ENCODE measurements at regions not wholly inside any gene's neighbourhood (a gene's known extent, or its start where the extent isn't known, plus 50 kb on each side); places are given as distances from the start of the nearest gene placed in this dataset.

DNA sequence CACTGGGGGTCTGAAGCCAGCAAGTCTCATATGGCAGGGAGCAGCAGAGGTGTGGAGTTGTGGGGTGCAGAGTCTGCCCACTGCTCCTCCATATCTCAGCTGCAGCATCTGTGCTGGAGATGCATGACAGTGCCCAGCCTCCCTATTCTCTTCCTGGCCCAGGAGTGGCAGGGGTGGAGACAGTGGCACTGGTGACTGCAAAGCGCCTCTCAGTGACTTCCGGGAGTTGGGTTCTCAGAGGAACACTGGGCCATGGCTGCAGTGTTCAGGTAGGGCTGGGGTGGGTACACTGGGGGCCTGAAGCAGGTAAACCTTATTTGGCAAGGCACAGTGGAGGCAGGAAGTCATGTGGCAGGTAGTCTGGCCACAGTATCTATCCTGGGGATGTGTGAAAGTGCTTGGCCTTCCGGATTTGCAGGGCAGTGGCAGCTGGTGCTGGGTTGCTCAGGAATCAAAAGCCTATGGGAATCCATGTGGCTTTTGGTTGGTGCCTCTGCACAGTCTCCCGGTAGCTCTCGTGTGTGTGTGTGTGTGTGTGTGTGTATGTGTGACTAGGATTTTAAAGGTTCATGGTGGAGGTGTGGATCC, 60.3 kb upstream of the THUMPD2 start:
- TF ChIP-seq, protein P1, sequence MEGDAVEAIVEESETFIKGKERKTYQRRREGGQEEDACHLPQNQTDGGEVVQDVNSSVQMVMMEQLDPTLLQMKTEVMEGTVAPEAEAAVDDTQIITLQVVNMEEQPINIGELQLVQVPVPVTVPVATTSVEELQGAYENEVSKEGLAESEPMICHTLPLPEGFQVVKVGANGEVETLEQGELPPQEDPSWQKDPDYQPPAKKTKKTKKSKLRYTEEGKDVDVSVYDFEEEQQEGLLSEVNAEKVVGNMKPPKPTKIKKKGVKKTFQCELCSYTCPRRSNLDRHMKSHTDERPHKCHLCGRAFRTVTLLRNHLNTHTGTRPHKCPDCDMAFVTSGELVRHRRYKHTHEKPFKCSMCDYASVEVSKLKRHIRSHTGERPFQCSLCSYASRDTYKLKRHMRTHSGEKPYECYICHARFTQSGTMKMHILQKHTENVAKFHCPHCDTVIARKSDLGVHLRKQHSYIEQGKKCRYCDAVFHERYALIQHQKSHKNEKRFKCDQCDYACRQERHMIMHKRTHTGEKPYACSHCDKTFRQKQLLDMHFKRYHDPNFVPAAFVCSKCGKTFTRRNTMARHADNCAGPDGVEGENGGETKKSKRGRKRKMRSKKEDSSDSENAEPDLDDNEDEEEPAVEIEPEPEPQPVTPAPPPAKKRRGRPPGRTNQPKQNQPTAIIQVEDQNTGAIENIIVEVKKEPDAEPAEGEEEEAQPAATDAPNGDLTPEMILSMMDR (IDR thresholded peaks at IDR 0.05): no peak
- no peak for TF ChIP-seq POLR2A (IDR thresholded peaks at IDR 0.05)

Data from ovary (tissue), 3 donors.